LNCAP (cell line): ENCODE measurements at regions not wholly inside any gene's neighbourhood (a gene's known extent, or its start where the extent isn't known, plus 50 kb on each side); places are given as distances from the start of the nearest gene placed in this dataset.

Experiments used
- CTCF ChIP-seq: fragments of 450-650 bp; IDR thresholded peaks from 2 replicates; pipeline ENCODE4 v1.5.1; 2017; ENCODE audit warnings: mild to moderate bottlenecking

GRCh38 chr5:89615839-89616518, 733.0 kb upstream of the MEF2C start:
- TF ChIP-seq CTCF, result no peak

GRCh38 chr5:89613222-89613956, 730.4 kb upstream of the MEF2C start:
- TF ChIP-seq CTCF, result no peak

- TF ChIP-seq CTCF, result no peak
These were observed 724.1 kb upstream of the MEF2C start for GRCh38 chr5:89606939-89607534.

- TF ChIP-seq CTCF, result no peak
These were observed 721.4 kb upstream of the MEF2C start for GRCh38 chr5:89604342-89604741.

GRCh38 chr5:89601880-89602279, 718.9 kb upstream of the MEF2C start:
- no peak for TF ChIP-seq CTCF

GRCh38 chr5:89597878-89598277, 714.9 kb upstream of the MEF2C start:
- TF ChIP-seq CTCF, result no peak

GRCh38 chr5:89596821-89597220, 713.8 kb upstream of the MEF2C start:
- TF ChIP-seq CTCF, result no peak
